Right atrium auricular region (tissue), 2 donors: ENCODE measurements at regions not wholly inside any gene's neighbourhood (a gene's known extent, or its start where the extent isn't known, plus 50 kb on each side); places are given as distances from the start of the nearest gene placed in this dataset.
"Not testable (repeated sequence)": the region's sequence is repeated elsewhere in the genome, so short reads cannot be mapped to it uniquely, and the experiment has no call there.

Experiments used
- DNase-seq: peaks from one replicate; pipeline ENCODE4 v3.0.0-alpha.2; 2019; ENCODE audit warnings: low spot score
- H3K27ac ChIP-seq, 2 donors: fragments of 200-600 bp; sonication (generic); 1 replicate in 1 of 2; 2 replicates in 1 of 2; pipeline ENCODE4 v1.5.1; 2016 to 2019
- H3K27me3 ChIP-seq, 2 donors: fragments of 200-600 bp; sonication (generic); one replicate each; pipeline versions ENCODE4 v1.5.1 to v1.6.0; 2017 to 2019
- H3K36me3 ChIP-seq: fragments of 200-600 bp; sonication (generic); one replicate; pipeline ENCODE4 v1.5.1; 2016
- H3K4me1 ChIP-seq, 2 donors: fragments of 200-600 bp; sonication (generic); one replicate each; pipeline versions ENCODE4 v1.5.1 to v1.6.0; 2017 to 2019
- H3K4me3 ChIP-seq, 2 donors: fragments of 200-600 bp; sonication (generic); 1 replicate in 1 of 2; 2 replicates in 1 of 2; pipeline ENCODE4 v1.5.1; 2017 to 2019; ENCODE audit warnings: mild to moderate bottlenecking in 1 of 2, moderate library complexity in 1 of 2
- H3K9me3 ChIP-seq, 2 donors: fragments of 200-600 bp; sonication (generic); one replicate each; pipeline ENCODE4 v1.5.1; 2019
- TF ChIP-seq, protein P1 (sequence below), 2 donors: fragments of 200-600 bp; sonication (generic); IDR thresholded peaks; one replicate each; pipeline ENCODE4 v1.5.1; 2019; ENCODE audit warnings: antibody characterized with exemption in 2 of 2

GRCh38 chr3:170657312-170657711 is 71.4 kb upstream of the SLC7A14 start:
- Histone ChIP-seq H3K9me3 (no peaks in the 10 kb centered on the region), H3K27ac (no peak overlapping the region), H3K4me1 (no peaks in the 10 kb centered on the region), H3K27me3 (no peaks in the 10 kb centered on the region), H3K4me3 (no peak overlapping the region), H3K36me3 (no peaks in the 10 kb centered on the region)
- no peak for DNase-seq
- TF ChIP-seq, protein P1, sequence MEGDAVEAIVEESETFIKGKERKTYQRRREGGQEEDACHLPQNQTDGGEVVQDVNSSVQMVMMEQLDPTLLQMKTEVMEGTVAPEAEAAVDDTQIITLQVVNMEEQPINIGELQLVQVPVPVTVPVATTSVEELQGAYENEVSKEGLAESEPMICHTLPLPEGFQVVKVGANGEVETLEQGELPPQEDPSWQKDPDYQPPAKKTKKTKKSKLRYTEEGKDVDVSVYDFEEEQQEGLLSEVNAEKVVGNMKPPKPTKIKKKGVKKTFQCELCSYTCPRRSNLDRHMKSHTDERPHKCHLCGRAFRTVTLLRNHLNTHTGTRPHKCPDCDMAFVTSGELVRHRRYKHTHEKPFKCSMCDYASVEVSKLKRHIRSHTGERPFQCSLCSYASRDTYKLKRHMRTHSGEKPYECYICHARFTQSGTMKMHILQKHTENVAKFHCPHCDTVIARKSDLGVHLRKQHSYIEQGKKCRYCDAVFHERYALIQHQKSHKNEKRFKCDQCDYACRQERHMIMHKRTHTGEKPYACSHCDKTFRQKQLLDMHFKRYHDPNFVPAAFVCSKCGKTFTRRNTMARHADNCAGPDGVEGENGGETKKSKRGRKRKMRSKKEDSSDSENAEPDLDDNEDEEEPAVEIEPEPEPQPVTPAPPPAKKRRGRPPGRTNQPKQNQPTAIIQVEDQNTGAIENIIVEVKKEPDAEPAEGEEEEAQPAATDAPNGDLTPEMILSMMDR (IDR thresholded peaks at IDR 0.05) = no peak

- no peak for DNase-seq
- no peaks in the 10 kb centered on the region for H3K4me1 ChIP-seq
- no peaks in the 10 kb centered on the region for H3K36me3 ChIP-seq
- no peak overlapping the region for H3K27ac ChIP-seq
- TF ChIP-seq, protein P1 (IDR thresholded peaks at IDR 0.05) = no peak
- no peaks in the 10 kb centered on the region for H3K27me3 ChIP-seq
- H3K9me3 ChIP-seq = no peaks in the 10 kb centered on the region
- H3K4me3 ChIP-seq = no peak overlapping the region
These were observed 70.4 kb upstream of the SLC7A14 start for GRCh38 chr3:170656284-170656683.

DNA sequence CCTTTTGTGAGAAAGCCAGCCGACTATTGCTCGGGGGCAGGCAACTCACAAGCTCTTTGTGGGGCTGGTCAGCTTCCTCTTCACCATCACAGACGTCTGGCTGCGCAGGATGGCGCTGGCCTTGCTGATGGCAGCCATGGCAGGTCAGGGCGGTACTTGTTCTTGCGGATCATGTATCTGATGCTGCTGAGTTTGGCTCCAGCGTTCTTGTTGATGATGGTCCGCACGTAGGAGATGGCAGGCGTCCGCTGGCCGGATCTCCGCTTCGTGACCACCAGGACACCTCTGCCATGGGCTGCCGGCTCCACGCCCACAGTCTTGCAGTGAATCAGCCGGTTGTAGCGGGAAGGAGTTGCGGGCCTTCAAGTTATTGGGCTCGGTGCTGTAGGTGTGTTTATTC is 67.9 kb upstream of the SLC7A14 start:
- Histone ChIP-seq H3K27me3 (no peaks in the 10 kb centered on the region), H3K9me3 (no peaks in the 10 kb centered on the region), H3K36me3 (no peaks in the 10 kb centered on the region), H3K4me1 (no peaks in the 10 kb centered on the region), H3K4me3 (no peak overlapping the region), H3K27ac (no peak overlapping the region)
- TF ChIP-seq, protein P1 (IDR thresholded peaks at IDR 0.05) = no peak
- DNase-seq = no peak

DNA sequence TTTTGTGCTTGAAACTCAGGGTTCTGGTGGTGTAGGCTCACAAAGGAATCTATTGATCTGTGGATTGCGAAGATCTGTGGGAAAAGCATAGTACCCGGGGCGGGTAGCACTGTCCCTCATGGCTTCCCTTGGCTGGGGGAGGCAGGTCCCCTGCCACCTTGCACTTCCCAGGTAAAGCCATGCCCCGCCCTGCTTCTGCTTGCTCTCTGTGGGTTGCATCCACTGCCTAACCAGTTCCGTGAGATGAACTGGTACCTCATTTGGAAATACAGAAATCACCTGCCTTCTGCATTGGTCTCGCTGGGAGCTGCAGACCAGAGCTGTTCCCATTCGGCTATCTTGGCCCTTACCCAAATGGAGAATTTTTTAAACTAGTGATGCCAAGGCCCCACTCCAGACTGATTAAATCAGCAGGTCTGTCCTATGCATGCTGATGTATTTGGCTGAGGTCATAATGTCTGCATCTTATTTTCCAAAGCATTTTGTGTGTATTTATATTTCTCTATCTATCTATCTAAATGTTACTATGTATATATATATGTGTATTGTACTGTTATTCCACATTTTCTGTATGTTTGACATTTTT is 65.5 kb upstream of the SLC7A14 start:
- Histone ChIP-seq H3K9me3 (no peaks in the 10 kb centered on the region), H3K4me1 (no peaks in the 10 kb centered on the region), H3K27ac (no peak overlapping the region), H3K27me3 (no peaks in the 10 kb centered on the region), H3K4me3 (no peak overlapping the region), H3K36me3 (no peaks in the 10 kb centered on the region)
- TF ChIP-seq, protein P1 (IDR thresholded peaks at IDR 0.05) = no peak
- no peak for DNase-seq

DNA sequence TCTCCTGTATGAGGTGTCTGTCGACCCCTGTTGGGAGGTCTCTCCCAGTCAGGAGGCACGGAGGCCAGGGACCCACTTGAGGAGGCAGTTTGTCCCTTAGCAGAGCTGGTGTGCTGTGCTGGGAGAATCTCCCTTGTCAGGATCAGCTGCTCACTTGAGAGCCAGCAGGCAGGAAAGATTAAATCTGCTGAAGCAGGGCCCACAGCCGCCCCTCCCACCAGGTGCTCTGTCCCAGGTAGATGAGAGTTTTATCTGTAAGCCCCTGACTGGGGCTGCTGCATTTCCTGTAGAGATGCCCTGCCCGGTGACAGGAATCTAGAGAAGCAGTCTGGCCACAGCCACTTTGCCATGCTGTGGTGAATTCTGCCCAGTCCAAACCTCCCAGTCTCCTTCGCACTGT is 64.7 kb upstream of the SLC7A14 start:
- not testable (repeated sequence) for H3K36me3 ChIP-seq, H3K9me3 ChIP-seq, H3K4me3 ChIP-seq, H3K27me3 ChIP-seq, H3K4me1 ChIP-seq, DNase-seq, H3K27ac ChIP-seq

GRCh38 chr3:170644711-170645110 is 58.8 kb upstream of the SLC7A14 start:
- TF ChIP-seq, protein P1 (IDR thresholded peaks at IDR 0.05) = no peak
- peaks cover 0 to 18% of the 10 kb centered on the region in 2 donors for H3K4me1 ChIP-seq
- no peak for DNase-seq
- H3K27ac ChIP-seq = no peak overlapping the region
- H3K27me3 ChIP-seq = no peaks in the 10 kb centered on the region
- H3K9me3 ChIP-seq = no peaks in the 10 kb centered on the region
- no peak overlapping the region for H3K4me3 ChIP-seq
- no peaks in the 10 kb centered on the region for H3K36me3 ChIP-seq
